ENCODE measurements at regions not wholly inside any gene's neighbourhood (a gene's known extent, or its start where the extent isn't known, plus 50 kb on each side); places are given as distances from the start of the nearest gene placed in this dataset.

- H3K4me3 ChIP-seq (ENCODE audit: low read depth, low read length) = peak overlapping the region; percentile 34
These were observed 88.6 kb downstream of the GTPBP8 start for GRCh38 chr3:113079218-113079961.

GRCh38 chr3:113084777-113085176 lies 94.0 kb downstream of the GTPBP8 start:
- TF ChIP-seq CTCF (IDR thresholded peaks at IDR 0.05; ENCODE audit: low read depth, low read length) = no peak
- no peak overlapping the region for H3K4me3 ChIP-seq (ENCODE audit: low read depth, low read length)

More at GRCh38 chr3:113079218-113079961, 88.6 kb downstream of the GTPBP8 start:
- TF ChIP-seq CTCF (IDR thresholded peaks at IDR 0.05; ENCODE audit: low read depth, low read length) = no peak

DNA sequence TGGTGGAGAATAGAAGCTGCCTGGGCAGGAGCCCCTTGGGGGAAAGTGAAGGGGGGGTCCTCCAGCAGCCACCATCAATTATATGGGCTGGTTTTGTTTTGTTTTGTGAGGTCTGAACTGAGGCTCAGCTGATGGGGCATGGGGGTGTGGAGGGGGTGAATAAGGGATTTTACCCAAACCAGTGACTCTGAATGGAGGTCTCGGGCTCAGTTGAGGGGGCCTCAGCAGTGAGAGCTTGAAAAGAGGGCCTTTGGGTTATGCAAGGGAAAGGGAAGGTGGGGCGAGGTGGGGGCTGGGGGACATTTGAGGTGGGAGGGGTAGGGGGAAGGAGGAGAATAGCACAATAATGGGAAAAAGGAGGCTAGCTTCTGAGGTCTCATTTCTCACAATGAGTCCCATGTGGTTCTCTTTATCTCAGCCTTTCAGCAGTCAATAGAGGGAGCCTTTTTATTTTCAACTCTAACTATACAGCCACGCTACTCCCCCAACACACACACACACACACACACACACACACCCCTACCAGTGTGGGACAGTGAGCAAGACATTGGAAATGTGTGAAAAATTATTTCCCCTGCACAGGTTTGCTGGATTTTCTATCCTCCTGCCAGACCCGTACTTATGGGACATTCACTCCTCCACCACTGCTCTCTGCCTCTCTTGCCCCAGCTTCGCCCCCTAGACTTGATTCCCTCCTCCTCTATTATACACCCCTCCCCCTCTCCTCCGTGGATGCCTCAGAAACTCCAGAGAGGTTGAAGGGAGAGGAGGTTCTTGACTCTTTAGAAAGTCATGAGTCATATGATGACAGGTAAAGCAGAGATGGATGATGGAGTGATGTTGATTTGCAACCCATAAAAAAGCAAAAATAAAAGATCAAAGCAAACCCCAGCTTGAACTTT lies 96.0 kb downstream of the GTPBP8 start:
- no peak for TF ChIP-seq CTCF (IDR thresholded peaks at IDR 0.05; ENCODE audit: low read depth, low read length)
- H3K4me3 ChIP-seq (ENCODE audit: low read depth, low read length) = no peak overlapping the region

DNA sequence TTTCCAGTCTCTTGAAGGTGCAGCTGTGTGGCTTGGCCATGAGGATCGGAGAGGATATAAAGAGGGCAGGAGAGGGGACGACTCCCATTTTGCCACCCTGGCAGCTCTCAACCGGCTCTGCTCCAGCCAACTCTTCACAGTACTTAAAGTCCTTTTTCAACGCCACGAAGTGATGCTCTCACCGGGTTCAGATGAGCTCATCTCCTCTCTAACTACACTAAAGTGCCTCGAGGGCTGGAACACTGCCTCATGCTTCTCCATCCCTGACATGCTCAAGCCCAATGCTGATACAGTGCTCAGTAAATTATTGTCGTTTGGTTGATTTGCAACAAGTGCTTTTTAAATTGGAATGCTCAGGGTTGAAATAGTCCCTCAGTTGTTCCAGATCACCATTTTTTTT lies 97.8 kb downstream of the GTPBP8 start:
- H3K4me3 ChIP-seq (ENCODE audit: low read depth, low read length) = no peak overlapping the region
- TF ChIP-seq CTCF (IDR thresholded peaks at IDR 0.05; ENCODE audit: low read depth, low read length) = no peak

GRCh38 chr3:113091417-113091816 lies 100.6 kb downstream of the GTPBP8 start:
- no peak for TF ChIP-seq CTCF (IDR thresholded peaks at IDR 0.05; ENCODE audit: low read depth, low read length)
- H3K4me3 ChIP-seq (ENCODE audit: low read depth, low read length) = no peak overlapping the region

- TF ChIP-seq CTCF (IDR thresholded peaks at IDR 0.05; ENCODE audit: low read depth, low read length) = no peak
- no peak overlapping the region for H3K4me3 ChIP-seq (ENCODE audit: low read depth, low read length)
These were observed 102.0 kb downstream of the GTPBP8 start for GRCh38 chr3:113092746-113093145.
